IMR-90 (cell line): ENCODE measurements at regions not wholly inside any gene's neighbourhood (a gene's known extent, or its start where the extent isn't known, plus 50 kb on each side); places are given as distances from the start of the nearest gene placed in this dataset.
"Not testable (repeated sequence)": the region's sequence is repeated elsewhere in the genome, so short reads cannot be mapped to it uniquely, and the experiment has no call there.

Source experiments
- BHLHE40 ChIP-seq: fragments of 150-350 bp; IDR thresholded peaks from 2 replicates; pipeline ENCODE4 v1.6.1; 2016; ENCODE audit warnings: mild to moderate bottlenecking, low read depth, low read length
- CEBPB ChIP-seq: IDR thresholded peaks from 2 replicates; pipeline ENCODE4 v1.6.1; 2012; ENCODE audit warnings: low read depth, low read length, improper control_type of control experiment
- CHD1 ChIP-seq: IDR thresholded peaks from 2 replicates; pipeline ENCODE4 v1.6.1; 2012; ENCODE audit warnings: low read depth, low read length, improper control_type of control experiment
- ELK1 ChIP-seq: fragments of 150-350 bp; IDR thresholded peaks from 2 replicates; pipeline ENCODE4 v1.6.1; 2016; ENCODE audit warnings: low read depth, mild to moderate bottlenecking, low read length, moderate library complexity, borderline replicate concordance
- MAFK ChIP-seq: IDR thresholded peaks from 2 replicates; pipeline ENCODE4 v1.6.1; 2012; ENCODE audit warnings: low read depth, low read length, improper control_type of control experiment
- MAZ ChIP-seq: IDR thresholded peaks from 2 replicates; pipeline ENCODE4 v1.6.1; 2012; ENCODE audit warnings: low read depth, mild to moderate bottlenecking, low read length, improper control_type of control experiment, moderate library complexity, borderline replicate concordance
- MXI1 ChIP-seq: IDR thresholded peaks from 2 replicates; pipeline ENCODE4 v1.6.1; 2012; ENCODE audit warnings: low read depth, mild to moderate bottlenecking, low read length, moderate library complexity, borderline replicate concordance
- POLR2A ChIP-seq: IDR thresholded peaks from 2 replicates; pipeline ENCODE4 v1.6.1; 2012; ENCODE audit warnings: mild to moderate bottlenecking, low read depth, low read length
- RAD21 ChIP-seq: IDR thresholded peaks from 2 replicates; pipeline ENCODE4 v1.6.1; 2012; ENCODE audit warnings: low read length, improper control_type of control experiment
- SMC3 ChIP-seq: fragments of 150-350 bp; IDR thresholded peaks from 2 replicates; pipeline ENCODE4 v1.6.1; 2016; ENCODE audit warnings: low read depth, mild to moderate bottlenecking, antibody characterized with exemption, low read length, moderate library complexity
- TF ChIP-seq, protein P1 (sequence below): conservative IDR thresholded peaks from 2 replicates; pipeline ENCODE4 v1.5.1; 2012; ENCODE audit warnings: mild to moderate bottlenecking, low read depth, low read length, improper control_type of control experiment

- not testable (repeated sequence) for TF ChIP-seq CEBPB, MXI1, RAD21, POLR2A, MAFK, CHD1, BHLHE40, ELK1, SMC3, MAZ
- TF ChIP-seq, protein P1, sequence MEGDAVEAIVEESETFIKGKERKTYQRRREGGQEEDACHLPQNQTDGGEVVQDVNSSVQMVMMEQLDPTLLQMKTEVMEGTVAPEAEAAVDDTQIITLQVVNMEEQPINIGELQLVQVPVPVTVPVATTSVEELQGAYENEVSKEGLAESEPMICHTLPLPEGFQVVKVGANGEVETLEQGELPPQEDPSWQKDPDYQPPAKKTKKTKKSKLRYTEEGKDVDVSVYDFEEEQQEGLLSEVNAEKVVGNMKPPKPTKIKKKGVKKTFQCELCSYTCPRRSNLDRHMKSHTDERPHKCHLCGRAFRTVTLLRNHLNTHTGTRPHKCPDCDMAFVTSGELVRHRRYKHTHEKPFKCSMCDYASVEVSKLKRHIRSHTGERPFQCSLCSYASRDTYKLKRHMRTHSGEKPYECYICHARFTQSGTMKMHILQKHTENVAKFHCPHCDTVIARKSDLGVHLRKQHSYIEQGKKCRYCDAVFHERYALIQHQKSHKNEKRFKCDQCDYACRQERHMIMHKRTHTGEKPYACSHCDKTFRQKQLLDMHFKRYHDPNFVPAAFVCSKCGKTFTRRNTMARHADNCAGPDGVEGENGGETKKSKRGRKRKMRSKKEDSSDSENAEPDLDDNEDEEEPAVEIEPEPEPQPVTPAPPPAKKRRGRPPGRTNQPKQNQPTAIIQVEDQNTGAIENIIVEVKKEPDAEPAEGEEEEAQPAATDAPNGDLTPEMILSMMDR = not testable (repeated sequence)
These were observed 224.7 kb downstream of the LNPK start for GRCh38 chr2:175777337-175777736.
